ENCODE measurements at regions not wholly inside any gene's neighbourhood (a gene's known extent, or its start where the extent isn't known, plus 50 kb on each side); places are given as distances from the start of the nearest gene placed in this dataset.
A peak's percentile ranks its signal among the peaks of the same experiment; 100 is the strongest.

DNA sequence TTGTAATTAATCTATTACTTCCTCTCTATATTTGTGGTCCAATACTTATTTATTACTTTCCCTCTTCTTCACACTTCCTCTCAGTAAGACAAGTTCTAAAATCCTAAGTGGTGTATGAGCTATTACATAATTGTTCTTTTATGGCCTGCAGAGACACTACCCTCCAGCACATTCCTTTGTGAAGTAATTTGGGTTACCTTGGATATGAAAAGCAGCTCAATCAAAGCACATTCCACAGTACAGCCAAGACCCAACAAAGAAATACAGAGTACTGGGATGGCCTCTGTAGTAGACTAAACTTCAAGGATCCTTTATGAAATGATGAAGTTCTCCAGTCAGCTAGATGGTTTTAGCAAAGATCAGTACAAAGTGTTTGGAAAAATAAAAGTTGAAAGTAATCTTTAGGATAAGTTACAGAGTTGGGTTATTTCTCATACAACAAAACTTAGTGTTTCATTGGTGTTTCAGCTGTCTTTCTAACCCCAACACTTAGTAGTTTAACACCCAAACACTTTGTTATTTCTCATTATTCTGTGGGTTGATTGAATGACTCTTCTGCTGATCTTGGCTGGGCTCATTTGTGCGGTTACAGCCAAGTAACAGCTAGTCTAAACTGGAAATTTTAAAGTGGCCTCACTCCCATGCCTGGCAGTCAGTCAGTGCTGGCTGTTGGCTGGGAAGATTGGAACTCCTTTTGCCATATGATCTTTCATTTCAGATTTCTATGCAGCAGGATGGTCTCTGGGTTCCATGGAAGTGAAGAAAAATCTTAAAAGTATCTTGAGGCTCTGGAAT lies 161.5 kb upstream of the POU3F2 start:
- Histone ChIP-seq H3K4me2 (ENCODE audit: insufficient read depth in 1 of 2, low read depth in 2 of 2, low read length in 2 of 2) (no peak overlapping the region), H3K18ac (ENCODE audit: extremely low read depth, low read length) (no peak overlapping the region), H2BK120ac (replicated peaks; ENCODE audit: low read depth, low read length) (no peak overlapping the region), H3K27me3 (replicated peaks in 1 of 4; ENCODE audit: control insufficient read depth in 3 of 4, extremely low read depth in 1 of 4, insufficient read depth in 3 of 4, low read length in 3 of 4) (no peaks in the 10 kb centered on the region), H4K5ac (ENCODE audit: insufficient read length, low read depth, low read length) (no peak overlapping the region), H2BK5ac (ENCODE audit: low read depth, low read length) (no peak overlapping the region), H2BK15ac (ENCODE audit: low read length) (no peak overlapping the region), H3K23me2 (ENCODE audit: low read depth, low read length) (no peaks in the 10 kb centered on the region), H4K91ac (replicated peaks; ENCODE audit: insufficient read length, low read length) (no peak overlapping the region), H3K14ac (ENCODE audit: insufficient read length) (no peak overlapping the region), H3K36me3 (ENCODE audit: control insufficient read depth in 2 of 4, insufficient read depth in 4 of 4, low read length in 3 of 4) (no peaks in the 10 kb centered on the region), H2AK5ac (ENCODE audit: low read depth, low read length) (no peak overlapping the region), H4K20me1 (replicated peaks in 1 of 2; ENCODE audit: control insufficient read depth in 1 of 2, insufficient read depth in 2 of 2, low read length in 2 of 2) (no peaks in the 10 kb centered on the region), H2AFZ (ENCODE audit: low read length) (peak overlapping the region; percentile 27; the same call in 1 of the 2 replicates), H4K8ac (ENCODE audit: extremely low read depth, insufficient read depth, low read length) (no peak overlapping the region), H2BK12ac (ENCODE audit: low read depth, low read length) (no peak overlapping the region), H3K79me2 (ENCODE audit: control insufficient read depth in 1 of 2, insufficient read depth in 2 of 2, low read length in 2 of 2) (no peaks in the 10 kb centered on the region), H3K27ac (ENCODE audit: low read depth, low read length) (no peak overlapping the region), H3K4me1 (replicated peaks in 1 of 4; ENCODE audit: control insufficient read depth in 3 of 4, insufficient read depth in 4 of 4, low read length in 3 of 4) (peaks cover 0 to 2% (median 0%) of the 10 kb centered on the region in 4 experiments; a peak in 1 of 7 replicates), H3K9ac (replicated peaks in 1 of 4; ENCODE audit: extremely low read depth in 1 of 4, low read depth in 3 of 4, low read length in 3 of 4) (no peak overlapping the region), H3K4me3 (ENCODE audit: extremely low read depth in 1 of 4, insufficient read depth in 2 of 4, low read depth in 3 of 4, low read length in 4 of 4) (no peak overlapping the region), H3K79me1 (ENCODE audit: low read depth, low read length) (no peaks in the 10 kb centered on the region), H2BK20ac (ENCODE audit: low read length) (no peak overlapping the region), H3K56ac (replicated peaks; ENCODE audit: insufficient read length, low read depth, low read length) (no peak overlapping the region), H3K9me3 (ENCODE audit: insufficient read depth in 2 of 2, low read depth in 1 of 2, low read length in 1 of 2) (no peaks in the 10 kb centered on the region; a peak in 1 of 4 replicates), H3K23ac (ENCODE audit: insufficient read length) (no peak overlapping the region), H3K4ac (replicated peaks; ENCODE audit: insufficient read length, low read depth, low read length) (no peak overlapping the region)
- POLR2A ChIA-PET (ENCODE audit: partially characterized antibody): no interaction called here
- FAIRE-seq (peak; percentile 65), DNase-seq (ENCODE audit: low read depth in 1 of 2, low spot score in 2 of 2) (no peak)
- WGBS, 2 experiments (ENCODE audit: extremely low coverage in 1 of 2, insufficient coverage in 1 of 2, insufficient read length in 1 of 2, insufficient replicate concordance in 2 of 2, low coverage in 1 of 2, low lambda C conversion rate in 2 of 2, missing lambda C conversion rate in 1 of 2): 79% methylated on average over 1 of the region's 1 CpG; no CpG with 5 or more reads in 1 of the 2 experiments
- TF ChIP-seq ASH2L (IDR thresholded peaks at IDR 0.05; ENCODE audit: low read length) (no peak), TEAD4 (IDR thresholded peaks at IDR 0.05; ENCODE audit: low read depth, low read length) (0 out of 2 replicates have a peak, but pooled peaks have one; percentile 5)
- CTCF ChIA-PET (ENCODE audit: partially characterized antibody): interaction anchor here (1.3 to 2.0 kb wide), 3 partner anchors 7 to 446 kb away, joined by 3 to 4 read pairs (median 4); no protein-coding TSS in a partner anchor
